CD14-positive monocyte (primary cell): ENCODE measurements at regions not wholly inside any gene's neighbourhood (a gene's known extent, or its start where the extent isn't known, plus 50 kb on each side); places are given as distances from the start of the nearest gene placed in this dataset.

Experiments
- DNase-seq, 3 donors: peaks; one replicate each; pipeline ENCODE4 v3.0.0-alpha.2; 2011 to 2022
- H2AFZ ChIP-seq: 2 replicates; pipeline ENCODE4 v1.6.0; 2012; ENCODE audit warnings: mild to moderate bottlenecking, low read depth, low read length, inconsistent platforms; ENCODE audit not compliant: insufficient read depth, poor library complexity, severe bottlenecking
- H3K27ac ChIP-seq, 2 donors: 1 replicate in 1 of 2; 2 replicates in 1 of 2; pipeline ENCODE4 v1.5.1; 2012 to 2013; ENCODE audit warnings: low read length in 2 of 2, control low read depth in 1 of 2, inconsistent platforms in 1 of 2, low read depth in 1 of 2, mild to moderate bottlenecking in 1 of 2
- H3K27me3 ChIP-seq, 2 donors: one replicate each; pipeline versions ENCODE4 v1.6.0 to v1.6.1; 2011 to 2013; ENCODE audit warnings: low read length in 2 of 2; ENCODE audit not compliant: control insufficient read depth in 2 of 2, insufficient read depth in 2 of 2
- H3K36me3 ChIP-seq, 2 donors: replicated peaks in 1 of 2; 1 replicate in 1 of 2; 2 replicates in 1 of 2; pipeline versions ENCODE4 v1.5.1 to v1.6.1; 2012 to 2013; ENCODE audit warnings: low read length in 2 of 2, control low read depth in 1 of 2, inconsistent platforms in 1 of 2, mild to moderate bottlenecking in 1 of 2; ENCODE audit not compliant: insufficient read depth in 2 of 2, control insufficient read depth in 1 of 2
- H3K4me1 ChIP-seq, 2 donors: 1 replicate in 1 of 2; 2 replicates in 1 of 2; pipeline versions ENCODE4 v1.5.1 to v1.6.1; 2012 to 2013; ENCODE audit warnings: low read length in 2 of 2, control low read depth in 1 of 2, inconsistent platforms in 1 of 2, mild to moderate bottlenecking in 1 of 2, moderate library complexity in 1 of 2; ENCODE audit not compliant: insufficient read depth in 2 of 2, control insufficient read depth in 1 of 2
- H3K4me2 ChIP-seq: replicated peaks from 2 replicates; pipeline ENCODE3; 2012; ENCODE audit warnings: low read length, moderate library complexity, mild to moderate bottlenecking; ENCODE audit not compliant: poor library complexity, severe bottlenecking; ENCODE audit errors: extremely low read depth
- H3K4me3 ChIP-seq, 3 experiments: fragments of 200-600 bp in 1 of 3; sonication (generic) in 1 of 3; replicated peaks in 1 of 3; 1 replicate in 2 of 3; 2 replicates in 1 of 3; pipeline ENCODE4 v1.5.1; 2011 to 2013; ENCODE audit warnings: low read length in 3 of 3, mild to moderate bottlenecking in 3 of 3, control low read depth in 2 of 3, low read depth in 2 of 3, inconsistent platforms in 1 of 3, moderate library complexity in 1 of 3
- H3K79me2 ChIP-seq: 2 replicates; pipeline ENCODE4 v1.6.0; 2012; ENCODE audit warnings: mild to moderate bottlenecking, control low read depth, inconsistent platforms, low read length, moderate library complexity; ENCODE audit not compliant: insufficient read depth
- H3K9ac ChIP-seq: 2 replicates; pipeline ENCODE4 v1.6.0; 2017; ENCODE audit warnings: low read length, mild to moderate bottlenecking; ENCODE audit not compliant: insufficient read depth, poor library complexity, severe bottlenecking
- H3K9me3 ChIP-seq, 2 donors: replicated peaks in 1 of 2; 1 replicate in 1 of 2; 2 replicates in 1 of 2; pipeline versions ENCODE4 v1.5.1 to v1.6.1; 2012 to 2013; ENCODE audit warnings: low read length in 2 of 2, control low read depth in 1 of 2; ENCODE audit not compliant: control insufficient read depth in 1 of 2, insufficient read depth in 1 of 2
- H4K20me1 ChIP-seq: 2 replicates; pipeline ENCODE4 v1.6.0; 2012; ENCODE audit warnings: mild to moderate bottlenecking, low read length, control low read depth, moderate library complexity; ENCODE audit not compliant: insufficient read depth
- H3K27ac Mint-ChIP-seq, 7 donors: one replicate each; pipeline ENCODE4 v1.8.0; 2020; ENCODE audit warnings: mild to moderate bottlenecking in 7 of 7, mixed read lengths in 7 of 7, moderate library complexity in 6 of 7, inconsistent platforms in 2 of 7
- H3K27me3 Mint-ChIP-seq, 3 donors: one replicate each; pipeline ENCODE4 v1.8.0; 2021 to 2022; ENCODE audit warnings: low read depth in 3 of 3, mild to moderate bottlenecking in 3 of 3, mixed read lengths in 3 of 3, moderate library complexity in 3 of 3, inconsistent platforms in 1 of 3
- H3K36me3 Mint-ChIP-seq, 2 donors: one replicate each; pipeline ENCODE4 v1.8.0; 2020; ENCODE audit warnings: mixed read lengths in 2 of 2, inconsistent platforms in 1 of 2, mild to moderate bottlenecking in 1 of 2
- H3K4me1 Mint-ChIP-seq: one replicate; pipeline ENCODE4 v1.8.0; 2020; ENCODE audit warnings: mild to moderate bottlenecking, mixed read lengths
- H3K4me3 Mint-ChIP-seq, 2 donors: one replicate each; pipeline ENCODE4 v1.8.0; 2020; ENCODE audit warnings: mild to moderate bottlenecking in 2 of 2, mixed read lengths in 2 of 2, moderate library complexity in 1 of 2
- H3K9me3 Mint-ChIP-seq, 7 donors: one replicate each; pipeline ENCODE4 v1.8.0; 2020 to 2022; ENCODE audit warnings: mixed read lengths in 7 of 7, mild to moderate bottlenecking in 6 of 7, moderate library complexity in 6 of 7, inconsistent platforms in 2 of 7
- WGBS: methylation state at CpG from one replicate; pipeline ENCODE4 v1.1.5; 2013; ENCODE audit warnings: missing lambda C conversion rate; ENCODE audit not compliant: insufficient coverage; 5-methylcytosine and 5-hydroxymethylcytosine counted together
- intact Hi-C, 2 donors: fragments of 100-400 bp; cut with micrococcal nuclease; formaldehyde crosslinking; loops; one replicate each; pipeline versions ENCODE4 v1.15.0 to v1.15.1; 2023
- TF ChIP-seq, protein P1 (sequence below): fragments of 200-600 bp; IDR thresholded peaks from one replicate; pipeline ENCODE4 v1.8.0; 2022; ENCODE audit warnings: antibody characterized with exemption, mild to moderate bottlenecking

DNA sequence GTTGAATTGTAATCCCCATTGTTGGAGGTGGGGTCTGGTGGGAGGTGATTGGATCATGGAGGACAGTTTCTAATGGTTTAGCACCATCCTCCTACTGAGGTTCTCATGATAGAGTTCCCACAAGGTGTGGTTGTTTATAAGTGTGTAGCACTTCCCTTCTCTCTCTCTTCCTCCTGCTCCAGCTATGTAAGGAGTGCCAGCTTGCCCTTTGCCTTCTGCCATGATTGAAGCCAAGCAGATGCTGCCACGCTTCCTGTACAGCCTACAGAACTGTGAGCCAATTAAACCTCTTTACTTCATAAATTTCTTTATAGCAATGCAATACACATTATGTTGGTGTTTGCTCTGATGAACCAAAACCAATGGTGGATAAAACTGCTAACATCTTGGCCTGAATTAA, 238.2 kb downstream of the EFNB2 start:
- Mint-ChIP-seq H3K36me3 (no peaks in the 10 kb centered on the region), H3K4me3 (no peak overlapping the region), H3K4me1 (no peaks in the 10 kb centered on the region), H3K27me3 (peaks cover 0 to 1% (median 0%) of the 10 kb centered on the region in 3 donors), H3K27ac (no peak overlapping the region), H3K9me3 (peaks cover 2 to 19% (median 4%) of the 10 kb centered on the region in 7 donors)
- Histone ChIP-seq H3K36me3 (no peaks in the 10 kb centered on the region), H3K4me3 (no peak overlapping the region), H2AFZ (no peak overlapping the region), H4K20me1 (no peaks in the 10 kb centered on the region), H3K79me2 (no peaks in the 10 kb centered on the region), H3K27me3 (no peaks in the 10 kb centered on the region), H3K9ac (no peak overlapping the region), H3K4me1 (no peaks in the 10 kb centered on the region), H3K4me2 (no peak overlapping the region), H3K9me3 (peaks cover 6 to 8% of the 10 kb centered on the region in 2 donors), H3K27ac (no peak overlapping the region)
- WGBS = no CpG with 5 or more reads among the region's 1 CpG
- intact Hi-C loops = no loop called here
- TF ChIP-seq, protein P1, sequence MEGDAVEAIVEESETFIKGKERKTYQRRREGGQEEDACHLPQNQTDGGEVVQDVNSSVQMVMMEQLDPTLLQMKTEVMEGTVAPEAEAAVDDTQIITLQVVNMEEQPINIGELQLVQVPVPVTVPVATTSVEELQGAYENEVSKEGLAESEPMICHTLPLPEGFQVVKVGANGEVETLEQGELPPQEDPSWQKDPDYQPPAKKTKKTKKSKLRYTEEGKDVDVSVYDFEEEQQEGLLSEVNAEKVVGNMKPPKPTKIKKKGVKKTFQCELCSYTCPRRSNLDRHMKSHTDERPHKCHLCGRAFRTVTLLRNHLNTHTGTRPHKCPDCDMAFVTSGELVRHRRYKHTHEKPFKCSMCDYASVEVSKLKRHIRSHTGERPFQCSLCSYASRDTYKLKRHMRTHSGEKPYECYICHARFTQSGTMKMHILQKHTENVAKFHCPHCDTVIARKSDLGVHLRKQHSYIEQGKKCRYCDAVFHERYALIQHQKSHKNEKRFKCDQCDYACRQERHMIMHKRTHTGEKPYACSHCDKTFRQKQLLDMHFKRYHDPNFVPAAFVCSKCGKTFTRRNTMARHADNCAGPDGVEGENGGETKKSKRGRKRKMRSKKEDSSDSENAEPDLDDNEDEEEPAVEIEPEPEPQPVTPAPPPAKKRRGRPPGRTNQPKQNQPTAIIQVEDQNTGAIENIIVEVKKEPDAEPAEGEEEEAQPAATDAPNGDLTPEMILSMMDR = no peak
- no peak for DNase-seq

DNA sequence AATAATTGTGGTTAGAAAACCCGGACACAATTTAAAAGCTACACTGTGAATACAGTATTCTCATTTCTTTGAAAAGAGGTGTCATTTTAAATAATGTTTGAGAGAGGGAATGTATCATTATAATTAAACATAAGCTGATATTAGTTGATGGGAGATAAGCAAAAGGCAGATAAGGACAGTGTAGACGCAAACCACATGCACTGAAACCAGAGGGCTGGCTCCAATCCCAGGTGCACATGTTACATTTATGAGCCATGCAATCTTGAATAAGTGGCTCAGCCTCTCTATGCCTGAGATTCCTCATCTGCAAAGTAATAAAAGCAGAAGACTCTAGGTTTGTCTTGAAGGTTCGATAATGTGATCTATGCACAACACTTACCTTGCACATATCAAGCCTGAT, 238.7 kb downstream of the EFNB2 start:
- Mint-ChIP-seq H3K27me3 (peaks cover 0 to 1% (median 0%) of the 10 kb centered on the region in 3 donors), H3K9me3 (peaks cover 2 to 19% (median 4%) of the 10 kb centered on the region in 7 donors), H3K27ac (no peak overlapping the region), H3K36me3 (no peaks in the 10 kb centered on the region), H3K4me1 (no peaks in the 10 kb centered on the region), H3K4me3 (no peak overlapping the region)
- no peak overlapping the region for H3K4me2 ChIP-seq
- DNase-seq = no peak
- no peak overlapping the region for H3K27ac ChIP-seq
- TF ChIP-seq, protein P1 = no peak
- H3K4me1 ChIP-seq = no peaks in the 10 kb centered on the region
- H4K20me1 ChIP-seq = no peaks in the 10 kb centered on the region
- 100% methylated on average over 1 of the region's 3 CpGs for WGBS
- H3K79me2 ChIP-seq = no peaks in the 10 kb centered on the region
- no peak overlapping the region for H3K9ac ChIP-seq
- intact Hi-C loops = no loop called here
- H3K4me3 ChIP-seq = no peak overlapping the region
- no peaks in the 10 kb centered on the region for H3K36me3 ChIP-seq
- H3K27me3 ChIP-seq = no peaks in the 10 kb centered on the region
- no peak overlapping the region for H2AFZ ChIP-seq
- H3K9me3 ChIP-seq = peaks cover 6 to 8% of the 10 kb centered on the region in 2 donors
